ENCODE measurements at regions not wholly inside any gene's neighbourhood (a gene's known extent, or its start where the extent isn't known, plus 50 kb on each side); places are given as distances from the start of the nearest gene placed in this dataset.
"Not testable (repeated sequence)": the region's sequence is repeated elsewhere in the genome, so short reads cannot be mapped to it uniquely, and the experiment has no call there.

- H3K36me3 Mint-ChIP-seq (ENCODE audit: low read depth) = no peaks in the 10 kb centered on the region
- H3K27ac Mint-ChIP-seq = no peak overlapping the region
- no peak for TF ChIP-seq CTCF (IDR thresholded peaks at IDR 0.05; ENCODE audit: unreplicated experiment in 3 of 3)
- no peaks in the 10 kb centered on the region for H3K27me3 Mint-ChIP-seq (ENCODE audit: low read depth)
- no peaks in the 10 kb centered on the region for H3K9me3 Mint-ChIP-seq
- no peaks in the 10 kb centered on the region for H3K4me1 Mint-ChIP-seq
- no peak overlapping the region for H3K4me3 Mint-ChIP-seq
Observed at GRCh38 chr4:66558651-66559050, 888.4 kb upstream of the EPHA5 start.

DNA sequence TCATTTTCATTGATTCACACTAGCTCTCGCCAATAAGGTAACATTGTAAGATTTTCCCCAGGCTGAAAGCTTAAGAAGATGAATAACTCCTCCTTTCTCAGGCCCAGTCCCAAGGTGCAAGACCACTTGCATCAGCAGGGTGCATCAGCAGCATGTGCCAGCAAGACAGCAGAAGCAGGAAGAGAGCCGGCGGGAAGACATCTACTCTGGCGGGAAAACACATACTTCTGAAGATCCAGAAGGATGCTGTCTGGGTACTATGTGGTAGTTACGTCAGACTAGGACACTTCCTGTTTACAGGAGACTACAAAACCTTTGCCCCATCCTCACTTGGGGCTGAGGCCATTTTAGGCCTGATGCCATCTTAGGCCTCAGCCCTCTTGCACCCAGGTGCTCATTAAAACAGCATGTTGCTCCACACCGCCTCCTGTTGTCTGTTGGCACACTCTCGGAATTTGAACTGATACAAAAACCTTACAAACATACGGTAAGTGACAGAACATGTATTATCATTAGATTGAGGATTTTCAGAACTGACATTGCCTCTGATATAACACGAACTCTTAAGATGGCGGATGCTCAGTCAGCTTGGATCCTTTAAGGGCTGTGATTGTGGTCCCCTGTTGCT lies 886.5 kb upstream of the EPHA5 start:
- no peak for TF ChIP-seq CTCF (IDR thresholded peaks at IDR 0.05; ENCODE audit: unreplicated experiment in 3 of 3)
- no peak overlapping the region for H3K4me3 Mint-ChIP-seq
- H3K27me3 Mint-ChIP-seq (ENCODE audit: low read depth) = no peaks in the 10 kb centered on the region
- H3K4me1 Mint-ChIP-seq = no peaks in the 10 kb centered on the region
- no peaks in the 10 kb centered on the region for H3K36me3 Mint-ChIP-seq (ENCODE audit: low read depth)
- peaks cover 4% of the 10 kb centered on the region for H3K9me3 Mint-ChIP-seq
- no peak overlapping the region for H3K27ac Mint-ChIP-seq

GRCh38 chr4:66555301-66555700 lies 885.0 kb upstream of the EPHA5 start:
- Mint-ChIP-seq H3K4me1 (no peaks in the 10 kb centered on the region), H3K36me3 (ENCODE audit: low read depth) (no peaks in the 10 kb centered on the region), H3K9me3 (peaks cover 4% of the 10 kb centered on the region), H3K27me3 (ENCODE audit: low read depth) (no peaks in the 10 kb centered on the region), H3K27ac (no peak overlapping the region), H3K4me3 (no peak overlapping the region)
- TF ChIP-seq CTCF (IDR thresholded peaks at IDR 0.05; ENCODE audit: unreplicated experiment in 3 of 3) = no peak

DNA sequence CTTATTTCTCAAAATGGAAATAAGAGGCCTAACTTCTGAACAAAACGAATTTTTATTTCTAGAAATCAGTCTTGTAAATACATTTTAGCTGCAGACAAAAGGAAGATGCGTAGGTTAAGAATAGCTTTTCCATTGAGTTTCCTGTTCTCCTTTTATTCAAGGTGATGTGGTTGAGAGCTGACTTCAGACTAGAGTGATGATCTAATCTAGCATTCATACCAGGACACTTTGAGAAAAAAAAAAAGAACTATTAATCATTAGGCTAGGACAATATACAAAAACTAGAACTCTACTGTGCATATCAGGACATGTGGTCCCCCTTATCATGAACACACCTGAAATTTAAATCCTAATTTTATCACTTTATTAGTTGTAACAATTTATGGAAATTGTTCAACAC lies 884.5 kb upstream of the EPHA5 start:
- H3K36me3 Mint-ChIP-seq (ENCODE audit: low read depth) = no peaks in the 10 kb centered on the region
- H3K4me1 Mint-ChIP-seq = no peaks in the 10 kb centered on the region
- H3K4me3 Mint-ChIP-seq = no peak overlapping the region
- H3K9me3 Mint-ChIP-seq = peaks cover 4% of the 10 kb centered on the region
- no peak overlapping the region for H3K27ac Mint-ChIP-seq
- TF ChIP-seq CTCF (IDR thresholded peaks at IDR 0.05; ENCODE audit: unreplicated experiment in 3 of 3) = no peak
- H3K27me3 Mint-ChIP-seq (ENCODE audit: low read depth) = no peaks in the 10 kb centered on the region

DNA sequence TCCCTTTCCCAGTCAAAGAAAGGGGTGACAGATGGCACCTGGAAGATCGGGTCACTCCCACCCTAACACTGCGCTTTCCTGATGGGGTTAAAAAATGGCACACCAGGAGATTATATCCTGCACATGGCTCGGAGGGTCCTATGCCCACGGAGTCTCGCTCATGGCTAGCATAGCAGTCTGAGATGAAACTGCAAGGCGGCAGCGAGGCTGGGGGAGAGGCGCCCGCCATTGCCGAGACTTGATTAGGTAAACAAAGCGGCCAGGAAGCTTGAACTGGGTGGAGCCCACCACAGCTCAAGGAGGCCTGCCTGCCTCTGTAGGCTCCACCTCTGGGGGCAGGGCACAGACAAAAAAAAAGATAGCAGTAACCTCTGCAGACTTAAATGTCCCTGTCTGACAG lies 875.0 kb upstream of the EPHA5 start:
- not testable (repeated sequence) for H3K4me1 Mint-ChIP-seq; H3K4me3 Mint-ChIP-seq; H3K36me3 Mint-ChIP-seq (ENCODE audit: low read depth); H3K27me3 Mint-ChIP-seq (ENCODE audit: low read depth); H3K27ac Mint-ChIP-seq
- peaks cover 23% of the 10 kb centered on the region for H3K9me3 Mint-ChIP-seq

- no peaks in the 10 kb centered on the region for H3K36me3 Mint-ChIP-seq (ENCODE audit: low read depth)
- H3K27me3 Mint-ChIP-seq (ENCODE audit: low read depth) = no peaks in the 10 kb centered on the region
- no peaks in the 10 kb centered on the region for H3K4me1 Mint-ChIP-seq
- H3K27ac Mint-ChIP-seq = no peak overlapping the region
- TF ChIP-seq CTCF (IDR thresholded peaks at IDR 0.05; ENCODE audit: unreplicated experiment in 3 of 3) = no peak
- H3K4me3 Mint-ChIP-seq = no peak overlapping the region
- peaks cover 23% of the 10 kb centered on the region for H3K9me3 Mint-ChIP-seq
Observed at GRCh38 chr4:66544281-66544680, 874.0 kb upstream of the EPHA5 start.
